Bone marrow (tissue), 2 donors: ENCODE measurements at regions not wholly inside any gene's neighbourhood (a gene's known extent, or its start where the extent isn't known, plus 50 kb on each side); places are given as distances from the start of the nearest gene placed in this dataset.

Experiments used
- DNase-seq, 2 donors: peaks; one replicate each; lab custom pipeline; 2025; lab: John Stamatoyannopoulos, UW

- DNase-seq, result no peak
Measured at GRCh38 chr15:67992411-67992810, 61.7 kb upstream of the PIAS1 start.

- no peak for DNase-seq
Measured at GRCh38 chr15:67992834-67993233, 61.3 kb upstream of the PIAS1 start.

GRCh38 chr15:67997996-67998395 is 56.1 kb upstream of the PIAS1 start:
- no peak for DNase-seq

GRCh38 chr15:67998599-67999133 is 55.4 kb upstream of the PIAS1 start:
- no peak for DNase-seq

- DNase-seq, result no peak
Measured at GRCh38 chr15:67999320-68000100, 54.6 kb upstream of the PIAS1 start.

- no peak for DNase-seq
Measured at GRCh38 chr15:68000754-68001153, 53.4 kb upstream of the PIAS1 start.

GRCh38 chr15:68001811-68002210 is 52.3 kb upstream of the PIAS1 start:
- DNase-seq, result no peak

- DNase-seq, result no peak
Measured at GRCh38 chr15:68003297-68003696, 50.8 kb upstream of the PIAS1 start.
